ENCODE measurements at regions not wholly inside any gene's neighbourhood (a gene's known extent, or its start where the extent isn't known, plus 50 kb on each side); places are given as distances from the start of the nearest gene placed in this dataset.

DNA sequence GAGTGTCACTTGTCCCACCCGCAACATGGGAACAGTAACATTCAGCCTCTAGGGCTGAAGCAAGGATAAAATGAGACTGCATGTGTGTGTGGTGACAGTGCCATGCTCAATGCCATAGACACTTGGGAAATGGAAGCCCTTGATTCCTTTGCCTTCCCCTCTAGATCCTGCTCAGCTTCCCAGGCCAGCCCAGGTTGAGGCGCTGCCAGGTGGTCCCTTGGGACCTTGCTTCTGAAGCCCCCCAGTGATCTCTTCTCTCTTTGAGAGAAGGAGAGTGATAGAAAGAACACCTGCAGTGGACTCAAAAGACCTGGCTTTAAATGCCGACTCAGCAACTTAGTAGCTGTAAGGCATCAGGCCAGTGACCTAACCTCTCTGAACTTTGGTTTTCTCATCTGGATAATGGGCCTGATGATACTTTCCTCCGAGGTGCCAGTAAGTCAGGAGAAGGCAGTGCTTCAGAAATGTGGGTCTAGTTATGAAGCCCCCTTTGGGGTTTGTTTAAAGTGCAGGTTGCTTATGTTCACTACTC lies 144.5 kb downstream of the RPLP1 start:
- H3K4me3 ChIP-seq (ENCODE audit: low read depth, low read length) = no peak overlapping the region

DNA sequence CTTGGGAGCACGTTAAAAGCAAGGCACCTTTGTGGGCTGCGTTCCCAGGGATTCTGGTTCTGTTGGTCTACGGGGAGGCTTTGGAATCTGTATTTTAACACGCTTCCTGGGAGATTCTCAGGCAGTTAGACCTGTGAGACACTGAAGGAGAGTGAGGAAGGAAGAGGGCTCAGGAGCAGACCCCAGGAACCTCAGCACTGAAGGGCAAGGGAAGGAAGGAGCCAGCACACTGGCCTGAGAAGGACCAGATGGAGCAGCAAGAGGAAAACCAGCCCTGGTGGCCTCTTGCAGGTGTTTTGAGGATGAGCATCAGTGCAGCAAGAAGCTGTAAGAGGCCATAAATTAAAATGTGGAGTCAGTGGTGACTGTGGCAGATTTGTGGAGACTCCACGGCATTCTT lies 146.7 kb downstream of the RPLP1 start:
- H3K4me3 ChIP-seq (ENCODE audit: low read depth, low read length) = no peak overlapping the region
- peaks cover 2% of the 10 kb centered on the region for H3K4me1 ChIP-seq (ENCODE audit: insufficient read depth)
- no peak overlapping the region for H3K27ac ChIP-seq (ENCODE audit: low read depth)
- WGBS = 79% methylated on average over 5 of the region's 5 CpGs
- no peaks in the 10 kb centered on the region for H3K36me3 ChIP-seq (ENCODE audit: insufficient read depth)
- no peak for DNase-seq (ENCODE audit: extremely low spot score)

More for the DNA sequence above, 144.5 kb downstream of the RPLP1 start:
- Histone ChIP-seq H3K36me3 (ENCODE audit: insufficient read depth) (no peaks in the 10 kb centered on the region), H3K4me1 (ENCODE audit: insufficient read depth) (peaks cover 2% of the 10 kb centered on the region), H3K27ac (ENCODE audit: low read depth) (no peak overlapping the region)
- 96% methylated on average over 4 of the region's 4 CpGs for WGBS
- no peak for DNase-seq (ENCODE audit: extremely low spot score)

DNA sequence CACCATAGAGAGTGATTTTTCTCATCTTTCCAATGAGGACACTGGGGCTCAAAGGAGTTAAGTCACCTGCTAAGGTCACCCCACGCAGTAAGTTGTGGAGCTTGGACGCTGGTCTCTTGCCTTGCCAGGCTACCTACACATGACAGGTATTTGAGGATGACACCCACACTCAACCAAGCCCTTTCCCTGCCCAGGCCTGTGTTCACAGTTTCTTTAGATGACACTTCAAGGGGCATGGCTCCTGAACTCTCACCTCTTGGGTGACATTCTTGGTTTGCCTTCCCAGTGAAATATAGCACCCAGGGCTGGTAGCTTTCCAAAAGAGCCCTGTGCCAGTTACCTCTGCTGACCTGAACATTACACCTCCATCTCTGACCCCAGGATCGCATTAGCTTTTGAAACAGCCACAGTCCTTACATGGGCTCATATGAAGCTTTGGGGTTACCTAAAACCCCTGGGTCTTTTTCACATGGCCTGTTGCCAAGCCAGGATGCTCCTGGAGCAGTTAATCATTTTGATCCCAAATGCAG lies 148.0 kb downstream of the RPLP1 start:
- Histone ChIP-seq H3K36me3 (ENCODE audit: insufficient read depth) (no peaks in the 10 kb centered on the region), H3K4me3 (ENCODE audit: low read depth, low read length) (no peak overlapping the region), H3K4me1 (ENCODE audit: insufficient read depth) (no peaks in the 10 kb centered on the region), H3K27ac (ENCODE audit: low read depth) (no peak overlapping the region)
- 90% methylated on average over 3 of the region's 3 CpGs for WGBS
- no peak for DNase-seq (ENCODE audit: extremely low spot score)

DNA sequence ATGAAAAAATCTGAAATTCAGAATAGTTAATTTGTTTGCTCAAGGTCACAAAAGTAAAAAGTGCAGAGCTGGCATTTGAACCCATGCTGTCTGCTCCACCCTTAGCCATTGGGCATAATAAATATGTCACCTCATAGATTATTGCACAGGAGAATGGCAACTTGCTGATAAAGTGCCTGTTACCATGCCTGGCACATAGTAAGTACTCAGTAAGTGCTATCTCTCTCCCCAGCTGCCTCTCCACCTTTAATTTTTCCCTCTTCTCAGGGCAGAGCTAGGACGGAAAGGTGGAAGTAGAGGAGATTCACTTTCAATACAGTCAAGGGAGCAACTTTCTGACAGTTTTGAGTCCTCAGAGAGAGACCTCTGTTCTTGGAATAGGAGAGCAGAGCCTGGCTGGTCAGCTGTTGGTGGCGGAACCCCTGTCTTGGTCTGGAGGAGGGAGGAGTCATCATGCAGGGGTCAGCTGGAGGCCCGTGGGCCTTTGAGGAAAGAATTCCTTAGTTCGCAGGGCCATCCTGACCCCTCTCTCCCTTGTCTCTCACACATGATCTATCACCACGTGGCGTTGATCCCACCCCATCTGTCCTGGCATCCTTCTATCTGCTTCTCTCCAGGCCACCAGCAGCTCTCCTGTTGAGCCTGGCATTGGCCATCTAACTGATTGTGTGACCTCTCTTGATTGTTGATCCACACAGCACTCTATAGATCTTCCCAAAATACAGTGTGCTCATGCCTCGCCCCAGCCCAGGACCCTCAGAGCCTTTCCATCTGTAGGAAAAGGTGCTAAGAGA lies 149.3 kb downstream of the RPLP1 start:
- H3K4me3 ChIP-seq (ENCODE audit: low read depth, low read length) = no peak overlapping the region
- DNase-seq (ENCODE audit: extremely low spot score) = no peak
- H3K4me1 ChIP-seq (ENCODE audit: insufficient read depth) = no peaks in the 10 kb centered on the region
- H3K36me3 ChIP-seq (ENCODE audit: insufficient read depth) = no peaks in the 10 kb centered on the region
- WGBS = 87% methylated on average over 7 of the region's 7 CpGs
- H3K27ac ChIP-seq (ENCODE audit: low read depth) = no peak overlapping the region

DNA sequence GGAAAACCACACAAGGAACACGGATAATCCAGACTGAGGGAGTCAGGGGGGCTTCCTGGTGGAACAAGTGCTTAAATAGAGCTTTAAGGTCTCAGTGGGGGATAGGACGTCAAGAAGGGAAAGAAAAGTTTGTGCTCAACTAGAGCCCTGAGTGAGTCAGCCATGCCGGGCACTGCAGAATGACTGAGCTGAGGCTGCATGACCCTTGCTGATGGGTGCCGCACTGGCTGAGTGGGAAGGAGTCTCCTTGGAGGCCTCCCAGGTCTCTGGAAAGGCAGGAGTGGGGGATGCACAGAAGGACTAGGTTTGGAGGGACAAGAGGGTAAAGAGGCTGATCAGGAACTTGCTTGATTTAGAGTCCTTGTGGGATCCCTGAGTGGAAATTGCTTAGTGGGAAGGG lies 150.3 kb downstream of the RPLP1 start:
- H3K27ac ChIP-seq (ENCODE audit: low read depth) = no peak overlapping the region
- DNase-seq (ENCODE audit: extremely low spot score) = no peak
- no peaks in the 10 kb centered on the region for H3K36me3 ChIP-seq (ENCODE audit: insufficient read depth)
- no peaks in the 10 kb centered on the region for H3K4me1 ChIP-seq (ENCODE audit: insufficient read depth)
- no peak overlapping the region for H3K4me3 ChIP-seq (ENCODE audit: low read depth, low read length)
- WGBS = 74% methylated on average over 4 of the region's 4 CpGs

DNA sequence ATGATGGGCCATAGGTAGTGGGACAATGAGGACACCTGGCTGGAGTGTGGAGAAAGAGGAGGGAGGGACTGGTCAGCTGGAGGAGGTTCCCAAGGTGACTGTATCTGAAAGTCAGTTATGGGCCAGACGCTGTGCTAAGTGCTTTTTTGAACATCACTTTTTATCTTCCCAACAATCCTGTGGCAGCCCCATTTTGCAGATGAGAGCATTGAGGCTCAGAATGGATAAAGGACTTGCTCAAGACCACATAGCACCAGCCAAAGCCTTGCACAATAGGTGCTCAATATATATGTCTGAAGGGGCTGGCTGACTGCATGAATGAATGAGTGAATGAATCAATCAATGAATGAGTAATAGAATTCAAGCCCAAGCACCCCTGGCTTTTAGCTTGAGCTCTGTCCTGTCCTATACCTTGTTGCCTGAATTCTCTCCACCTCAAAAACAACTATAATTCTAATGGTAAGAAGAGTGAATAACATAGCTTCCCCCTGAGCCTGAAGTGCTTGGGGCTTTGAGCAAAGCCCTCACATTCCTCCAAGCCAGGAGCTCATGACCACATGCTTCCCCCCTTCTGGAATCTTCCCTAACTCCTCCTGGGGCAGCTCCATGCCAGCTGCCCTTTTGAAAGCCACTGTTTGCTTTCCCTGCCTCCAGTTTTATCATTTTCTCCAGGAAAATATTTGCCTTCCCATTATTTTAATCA lies 150.9 kb downstream of the RPLP1 start:
- no peaks in the 10 kb centered on the region for H3K4me1 ChIP-seq (ENCODE audit: insufficient read depth)
- DNase-seq (ENCODE audit: extremely low spot score) = no peak
- WGBS = 91% methylated on average over 1 of the region's 1 CpG
- H3K27ac ChIP-seq (ENCODE audit: low read depth) = no peak overlapping the region
- no peaks in the 10 kb centered on the region for H3K36me3 ChIP-seq (ENCODE audit: insufficient read depth)
- no peak overlapping the region for H3K4me3 ChIP-seq (ENCODE audit: low read depth, low read length)

DNA sequence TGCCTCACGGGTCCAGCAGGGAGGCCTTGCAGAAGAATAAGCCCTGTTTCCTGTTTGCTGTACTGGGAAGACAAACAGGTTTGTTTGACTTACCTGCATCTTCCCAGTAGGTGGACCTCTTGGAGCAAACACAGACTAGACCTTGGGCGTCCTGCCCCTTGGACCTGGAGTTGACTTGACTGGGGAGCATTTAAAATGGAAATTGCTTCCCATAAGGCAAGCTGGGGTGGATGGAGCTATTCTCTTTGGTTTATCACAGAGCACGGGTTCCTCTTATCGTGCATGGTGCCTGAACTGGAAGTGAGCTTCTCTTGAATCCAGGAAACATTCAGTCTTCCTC lies 151.4 kb downstream of the RPLP1 start:
- WGBS = 47% methylated on average over 4 of the region's 4 CpGs
- DNase-seq (ENCODE audit: extremely low spot score) = no peak
- H3K27ac ChIP-seq (ENCODE audit: low read depth) = no peak overlapping the region
- no peaks in the 10 kb centered on the region for H3K4me1 ChIP-seq (ENCODE audit: insufficient read depth)
- no peak overlapping the region for H3K4me3 ChIP-seq (ENCODE audit: low read depth, low read length)
- H3K36me3 ChIP-seq (ENCODE audit: insufficient read depth) = no peaks in the 10 kb centered on the region

DNA sequence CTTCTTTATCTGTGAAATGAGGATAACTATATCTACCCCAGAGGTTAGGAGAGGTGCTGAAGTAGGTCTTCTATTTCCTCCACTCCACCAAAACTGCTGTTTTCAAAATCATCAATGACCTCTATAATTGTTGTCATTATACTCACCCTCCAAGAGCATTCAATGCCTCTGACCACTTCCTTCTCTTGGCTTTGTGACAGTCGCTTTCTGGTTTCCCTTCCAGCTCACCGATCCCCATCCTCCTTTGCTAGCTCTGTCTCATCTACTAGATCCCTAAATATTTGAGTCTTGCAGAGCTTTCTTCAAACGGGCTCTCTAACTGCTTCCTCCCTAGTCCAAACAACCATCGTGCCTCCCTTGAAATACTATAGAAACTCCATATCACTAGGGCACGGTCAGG lies 153.5 kb downstream of the RPLP1 start:
- Histone ChIP-seq H3K27ac (ENCODE audit: low read depth) (no peak overlapping the region), H3K4me3 (ENCODE audit: low read depth, low read length) (no peak overlapping the region), H3K4me1 (ENCODE audit: insufficient read depth) (no peaks in the 10 kb centered on the region), H3K36me3 (ENCODE audit: insufficient read depth) (no peaks in the 10 kb centered on the region)
- WGBS = 64% methylated on average over 5 of the region's 5 CpGs
- no peak for DNase-seq (ENCODE audit: extremely low spot score)

DNA sequence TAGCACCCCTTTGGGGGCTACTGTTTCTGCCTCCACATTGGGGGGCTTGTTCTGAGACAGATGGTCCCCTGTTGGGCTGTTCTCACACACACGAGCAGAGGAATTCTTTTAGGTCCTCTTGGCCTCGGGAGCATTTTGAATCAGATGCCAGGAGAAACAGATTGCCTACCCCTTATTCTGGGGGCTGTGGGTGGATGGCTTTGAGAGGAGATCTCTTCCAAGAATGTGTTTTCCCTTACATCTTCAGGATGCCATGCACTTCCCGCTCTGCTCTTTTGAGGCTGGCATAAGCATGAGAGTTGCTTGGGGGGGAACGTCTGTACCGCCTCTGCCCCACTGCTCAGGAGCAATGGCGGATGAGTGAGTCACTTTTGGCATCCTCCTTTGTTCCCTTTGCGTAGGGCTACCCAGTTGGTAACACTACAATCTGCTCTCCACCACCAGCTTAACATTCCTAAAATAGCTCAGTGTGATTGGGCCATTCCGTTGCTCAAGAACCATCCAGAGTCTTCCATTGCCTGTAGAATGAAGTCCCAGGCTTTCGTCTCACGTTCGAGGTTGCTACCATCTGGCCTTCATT lies 154.4 kb downstream of the RPLP1 start:
- Histone ChIP-seq H3K4me3 (ENCODE audit: low read depth, low read length) (no peak overlapping the region), H3K27ac (ENCODE audit: low read depth) (no peak overlapping the region), H3K4me1 (ENCODE audit: insufficient read depth) (no peaks in the 10 kb centered on the region), H3K36me3 (ENCODE audit: insufficient read depth) (no peaks in the 10 kb centered on the region)
- DNase-seq (ENCODE audit: extremely low spot score) = no peak
- WGBS = 83% methylated on average over 11 of the region's 11 CpGs

DNA sequence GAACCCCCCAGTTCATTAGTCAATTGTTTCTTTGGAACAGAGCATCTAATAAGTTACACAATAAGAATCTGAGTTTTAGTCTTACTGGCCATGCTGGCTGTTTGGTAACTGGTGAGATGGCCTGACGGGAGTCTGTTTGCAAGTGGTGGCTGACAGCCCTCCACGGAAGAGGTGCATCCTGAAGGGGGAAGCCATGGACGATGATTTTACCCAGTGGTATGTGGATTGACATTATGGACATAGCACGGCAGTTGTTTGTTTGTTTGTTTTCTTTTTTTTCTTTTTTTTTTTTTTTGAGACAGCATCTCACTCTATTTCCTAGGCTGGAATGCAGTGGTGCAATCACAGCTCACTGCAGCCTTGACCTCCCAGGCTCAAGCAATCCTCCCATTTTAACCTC lies 156.0 kb downstream of the RPLP1 start:
- 75% methylated on average over 4 of the region's 4 CpGs for WGBS

DNA sequence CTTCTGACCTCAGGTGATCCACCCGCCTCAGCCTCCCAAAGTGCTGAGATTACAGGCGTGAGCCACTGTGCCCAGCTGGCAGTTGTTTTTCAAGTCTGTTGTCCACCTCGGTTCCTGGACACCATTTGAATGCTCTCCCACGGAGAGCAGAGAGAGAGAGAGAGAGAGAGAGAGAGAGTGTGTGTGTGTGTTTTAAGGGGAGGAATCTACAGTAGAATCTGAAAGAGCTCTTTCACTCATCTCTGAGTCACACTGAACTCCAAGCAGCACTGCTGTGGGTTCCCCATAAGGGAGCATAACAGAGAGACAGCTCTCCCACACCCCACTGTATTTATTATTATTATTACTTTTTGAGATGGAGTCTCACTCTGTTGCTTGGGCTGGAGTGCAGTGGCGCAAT lies 156.6 kb downstream of the RPLP1 start:
- Histone ChIP-seq H3K4me1 (ENCODE audit: insufficient read depth) (no peaks in the 10 kb centered on the region), H3K27ac (ENCODE audit: low read depth) (no peak overlapping the region), H3K36me3 (ENCODE audit: insufficient read depth) (no peaks in the 10 kb centered on the region), H3K4me3 (ENCODE audit: low read depth, low read length) (no peak overlapping the region)
- 54% methylated on average over 5 of the region's 5 CpGs for WGBS
- no peak for DNase-seq (ENCODE audit: extremely low spot score)

More for the DNA sequence above, 156.0 kb downstream of the RPLP1 start:
- Histone ChIP-seq H3K36me3 (ENCODE audit: insufficient read depth) (no peaks in the 10 kb centered on the region), H3K4me3 (ENCODE audit: low read depth, low read length) (no peak overlapping the region), H3K4me1 (ENCODE audit: insufficient read depth) (no peaks in the 10 kb centered on the region), H3K27ac (ENCODE audit: low read depth) (no peak overlapping the region)
- DNase-seq (ENCODE audit: extremely low spot score) = no peak

DNA sequence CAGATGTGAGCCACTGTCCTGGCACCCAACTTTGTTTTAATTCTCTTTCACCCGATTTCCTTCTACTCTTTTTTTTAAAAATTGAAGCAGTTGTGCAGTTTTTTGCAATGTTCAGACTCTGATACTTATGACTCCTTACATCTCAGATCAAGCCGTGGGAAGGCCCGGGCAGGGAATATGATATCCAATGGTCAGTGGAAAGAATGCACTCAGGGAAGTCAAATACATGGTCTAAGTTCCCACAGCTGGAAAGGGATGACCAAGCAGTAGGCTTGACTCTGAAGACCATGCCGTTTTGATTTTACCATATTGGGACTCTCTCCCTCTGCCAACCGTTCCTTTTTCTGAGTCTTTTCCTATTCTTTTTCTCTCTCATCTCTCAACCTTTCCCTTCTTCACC lies 157.2 kb downstream of the RPLP1 start:
- 87% methylated on average over 5 of the region's 5 CpGs for WGBS
- H3K36me3 ChIP-seq (ENCODE audit: insufficient read depth) = no peaks in the 10 kb centered on the region
- H3K4me3 ChIP-seq (ENCODE audit: low read depth, low read length) = no peak overlapping the region
- no peak overlapping the region for H3K27ac ChIP-seq (ENCODE audit: low read depth)
- no peaks in the 10 kb centered on the region for H3K4me1 ChIP-seq (ENCODE audit: insufficient read depth)
- DNase-seq (ENCODE audit: extremely low spot score) = no peak

DNA sequence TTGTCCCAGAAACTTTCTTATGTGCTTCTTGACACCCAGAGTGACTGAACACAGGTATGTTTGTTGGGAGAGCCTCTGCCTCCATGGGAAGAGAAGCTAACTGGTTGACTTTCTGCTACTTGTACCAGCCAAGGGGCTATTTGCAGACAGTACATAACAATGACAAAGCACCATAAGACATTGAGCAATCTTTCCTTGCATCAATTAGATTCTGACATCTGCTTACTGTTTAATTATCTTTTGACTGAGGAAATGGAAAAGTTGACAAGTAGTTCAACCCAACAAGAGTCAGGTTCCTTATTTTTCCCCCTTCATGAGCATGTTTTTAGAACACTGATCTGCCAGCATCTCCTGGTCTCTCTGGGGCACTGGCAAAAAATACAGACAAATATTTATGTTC lies 157.7 kb downstream of the RPLP1 start:
- H3K36me3 ChIP-seq (ENCODE audit: insufficient read depth) = no peaks in the 10 kb centered on the region
- no peak for DNase-seq (ENCODE audit: extremely low spot score)
- no peaks in the 10 kb centered on the region for H3K4me1 ChIP-seq (ENCODE audit: insufficient read depth)
- H3K4me3 ChIP-seq (ENCODE audit: low read depth, low read length) = no peak overlapping the region
- no peak overlapping the region for H3K27ac ChIP-seq (ENCODE audit: low read depth)

DNA sequence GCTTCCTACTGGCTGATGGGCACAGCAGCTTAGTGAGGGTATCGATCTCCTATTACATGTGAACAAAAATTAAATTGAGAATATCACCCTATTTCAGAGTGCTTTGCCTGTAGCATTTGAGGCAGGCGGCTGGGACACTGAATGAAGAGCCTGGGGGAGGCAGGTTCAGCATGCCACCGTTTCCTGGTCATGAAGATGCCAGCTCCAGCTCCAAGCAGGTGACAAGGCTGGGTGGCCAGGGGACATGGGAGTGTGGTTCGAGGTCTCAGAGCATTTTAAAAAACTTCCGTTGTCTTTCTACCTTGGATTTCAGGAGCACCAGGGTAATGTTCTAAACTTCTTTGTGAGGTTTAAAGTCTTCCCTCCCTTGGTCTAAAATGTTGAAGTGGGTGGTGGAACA lies 158.2 kb downstream of the RPLP1 start:
- DNase-seq (ENCODE audit: extremely low spot score) = no peak
- no peaks in the 10 kb centered on the region for H3K4me1 ChIP-seq (ENCODE audit: insufficient read depth)
- H3K36me3 ChIP-seq (ENCODE audit: insufficient read depth) = no peaks in the 10 kb centered on the region
- no peak overlapping the region for H3K27ac ChIP-seq (ENCODE audit: low read depth)
- no peak overlapping the region for H3K4me3 ChIP-seq (ENCODE audit: low read depth, low read length)
- 94% methylated on average over 5 of the region's 5 CpGs for WGBS

Data from urinary bladder (tissue), 3 donors.